Right lobe of liver (tissue), 4 donors: ENCODE measurements at regions not wholly inside any gene's neighbourhood (a gene's known extent, or its start where the extent isn't known, plus 50 kb on each side); places are given as distances from the start of the nearest gene placed in this dataset.

Source experiments
- POLR2A ChIP-seq: fragments of 450-650 bp; IDR thresholded peaks from one replicate; pipeline ENCODE4 v1.6.1; 2017; ENCODE audit warnings: antibody characterized with exemption, mild to moderate bottlenecking
- TF ChIP-seq, protein P1 (sequence below), 4 donors: fragments of 200-600 bp in 3 of 4; fragments of 450-650 bp in 1 of 4; IDR thresholded peaks; one replicate each; pipeline versions ENCODE4 v1.5.1 to v1.8.0; 2016 to 2022; ENCODE audit warnings: antibody characterized with exemption in 4 of 4, mild to moderate bottlenecking in 2 of 4
- donor health status: DM: no; HTN: no; CAD: no.
- donor health status: DM: no; HTN: no; CAD: no.
- donor health status: DM: no; HTN: yes; CAD: no.

GRCh38 chr1:172770071-172770470, 111.2 kb downstream of the FASLG start:
- TF ChIP-seq, protein P1, sequence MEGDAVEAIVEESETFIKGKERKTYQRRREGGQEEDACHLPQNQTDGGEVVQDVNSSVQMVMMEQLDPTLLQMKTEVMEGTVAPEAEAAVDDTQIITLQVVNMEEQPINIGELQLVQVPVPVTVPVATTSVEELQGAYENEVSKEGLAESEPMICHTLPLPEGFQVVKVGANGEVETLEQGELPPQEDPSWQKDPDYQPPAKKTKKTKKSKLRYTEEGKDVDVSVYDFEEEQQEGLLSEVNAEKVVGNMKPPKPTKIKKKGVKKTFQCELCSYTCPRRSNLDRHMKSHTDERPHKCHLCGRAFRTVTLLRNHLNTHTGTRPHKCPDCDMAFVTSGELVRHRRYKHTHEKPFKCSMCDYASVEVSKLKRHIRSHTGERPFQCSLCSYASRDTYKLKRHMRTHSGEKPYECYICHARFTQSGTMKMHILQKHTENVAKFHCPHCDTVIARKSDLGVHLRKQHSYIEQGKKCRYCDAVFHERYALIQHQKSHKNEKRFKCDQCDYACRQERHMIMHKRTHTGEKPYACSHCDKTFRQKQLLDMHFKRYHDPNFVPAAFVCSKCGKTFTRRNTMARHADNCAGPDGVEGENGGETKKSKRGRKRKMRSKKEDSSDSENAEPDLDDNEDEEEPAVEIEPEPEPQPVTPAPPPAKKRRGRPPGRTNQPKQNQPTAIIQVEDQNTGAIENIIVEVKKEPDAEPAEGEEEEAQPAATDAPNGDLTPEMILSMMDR (IDR thresholded peaks at IDR 0.05), result no peak
- TF ChIP-seq POLR2A, result no peak
